Activated naive CD4-positive, alpha-beta T cell treated with Interleukin-2 at 50 U/mL for 16 hours (primary cell): ENCODE measurements at regions not wholly inside any gene's neighbourhood (a gene's known extent, or its start where the extent isn't known, plus 50 kb on each side); places are given as distances from the start of the nearest gene placed in this dataset.
A peak's percentile ranks its signal among the peaks of the same experiment; 100 is the strongest.

ENCODE experiments used
- DNase-seq: peaks from one replicate; pipeline ENCODE4 v3.0.0-alpha.2; 2020

- no peak for DNase-seq
Observed at GRCh38 chr5:72009280-72009679, 98.0 kb upstream of the MAP1B start.

- no peak for DNase-seq
Observed at GRCh38 chr5:72010430-72010829, 96.8 kb upstream of the MAP1B start.

GRCh38 chr5:72012906-72013305 lies 94.4 kb upstream of the MAP1B start:
- no peak for DNase-seq

GRCh38 chr5:72013766-72014624 lies 93.3 kb upstream of the MAP1B start:
- DNase-seq: no peak

GRCh38 chr5:72015103-72015548 lies 92.1 kb upstream of the MAP1B start:
- peak; percentile 4 for DNase-seq

- DNase-seq: peak; percentile 55
Observed at GRCh38 chr5:72018143-72018803, 89.0 kb upstream of the MAP1B start.

GRCh38 chr5:72020161-72020983 lies 86.9 kb upstream of the MAP1B start:
- DNase-seq: no peak

- no peak for DNase-seq
Observed at GRCh38 chr5:72021651-72022357, 85.5 kb upstream of the MAP1B start.

- DNase-seq: no peak
Observed at GRCh38 chr5:72028382-72028781, 78.9 kb upstream of the MAP1B start.

- DNase-seq: no peak
Observed at GRCh38 chr5:72030237-72030636, 77.0 kb upstream of the MAP1B start.

- DNase-seq: no peak
Observed at GRCh38 chr5:72032788-72033187, 74.5 kb upstream of the MAP1B start.

- no peak for DNase-seq
Observed at GRCh38 chr5:72034770-72035169, 72.5 kb upstream of the MAP1B start.

- DNase-seq: no peak
Observed at GRCh38 chr5:72035831-72036230, 71.4 kb upstream of the MAP1B start.

- DNase-seq: no peak
Observed at GRCh38 chr5:72036951-72037350, 70.3 kb upstream of the MAP1B start.

- DNase-seq: no peak
Observed at GRCh38 chr5:72040513-72040912, 66.8 kb upstream of the MAP1B start.

GRCh38 chr5:72041654-72042053 lies 65.6 kb upstream of the MAP1B start:
- DNase-seq: no peak

- DNase-seq: no peak
Observed at GRCh38 chr5:72042097-72042496, 65.2 kb upstream of the MAP1B start.

- DNase-seq: no peak
Observed at GRCh38 chr5:72045692-72046091, 61.6 kb upstream of the MAP1B start.

- DNase-seq: no peak
Observed at GRCh38 chr5:72046106-72046505, 61.2 kb upstream of the MAP1B start.

GRCh38 chr5:72055636-72056035 lies 51.6 kb upstream of the MAP1B start:
- no peak for DNase-seq
